Trophoblast cell (in vitro differentiated cells and primary cell): ENCODE measurements at regions not wholly inside any gene's neighbourhood (a gene's known extent, or its start where the extent isn't known, plus 50 kb on each side); places are given as distances from the start of the nearest gene placed in this dataset.

Experiments
- DNase-seq, 2 donors: peaks; one replicate each; pipeline ENCODE4 v3.0.0-alpha.2; 2016
- H2AFZ ChIP-seq: 2 replicates; pipeline ENCODE4 v1.6.1; 2013; ENCODE audit warnings: low read length, moderate library complexity, mild to moderate bottlenecking; ENCODE audit not compliant: insufficient read depth, poor library complexity
- H2AK5ac ChIP-seq: 2 replicates; pipeline ENCODE4 v1.6.1; 2013; ENCODE audit warnings: mild to moderate bottlenecking, low read length
- H2BK120ac ChIP-seq: 2 replicates; pipeline ENCODE4 v1.6.1; 2013; ENCODE audit warnings: low read length, mild to moderate bottlenecking, moderate library complexity; ENCODE audit not compliant: insufficient read depth, poor library complexity
- H2BK12ac ChIP-seq: 2 replicates; pipeline ENCODE4 v1.6.1; 2013; ENCODE audit warnings: mild to moderate bottlenecking, low read length, moderate library complexity
- H2BK5ac ChIP-seq: 2 replicates; pipeline ENCODE4 v1.6.1; 2013; ENCODE audit warnings: low read length, low read depth, moderate library complexity, mild to moderate bottlenecking; ENCODE audit not compliant: poor library complexity
- H3K14ac ChIP-seq: 2 replicates; pipeline ENCODE4 v1.6.1; 2013; ENCODE audit warnings: mild to moderate bottlenecking, low read length
- H3K18ac ChIP-seq: 2 replicates; pipeline ENCODE4 v1.6.1; 2013; ENCODE audit warnings: mild to moderate bottlenecking, low read length
- H3K23ac ChIP-seq: 2 replicates; pipeline ENCODE4 v1.6.1; 2013; ENCODE audit warnings: low read length
- H3K27ac ChIP-seq: 2 replicates; pipeline ENCODE4 v1.5.1; 2013; ENCODE audit warnings: low read depth, mild to moderate bottlenecking, inconsistent platforms, low read length, moderate library complexity
- H3K27me3 ChIP-seq: 2 replicates; pipeline ENCODE4 v1.6.1; 2013; ENCODE audit warnings: inconsistent platforms, mild to moderate bottlenecking, low read length, moderate library complexity; ENCODE audit not compliant: insufficient read depth
- H3K36me3 ChIP-seq, 2 experiments: 1 replicate in 1 of 2; 2 replicates in 1 of 2; pipeline ENCODE4 v1.6.1; 2013; ENCODE audit warnings: low read length in 2 of 2, mild to moderate bottlenecking in 2 of 2, moderate library complexity in 1 of 2; ENCODE audit not compliant: insufficient read depth in 2 of 2, control insufficient read depth in 1 of 2
- H3K4ac ChIP-seq: 2 replicates; pipeline ENCODE4 v1.6.1; 2013; ENCODE audit warnings: low read depth, mild to moderate bottlenecking, low read length, moderate library complexity
- H3K4me1 ChIP-seq, 2 experiments: 1 replicate in 1 of 2; 2 replicates in 1 of 2; pipeline ENCODE4 v1.6.1; 2013; ENCODE audit warnings: low read length in 2 of 2, mild to moderate bottlenecking in 2 of 2, moderate library complexity in 1 of 2; ENCODE audit not compliant: insufficient read depth in 2 of 2, control insufficient read depth in 1 of 2
- H3K4me2 ChIP-seq: 2 replicates; pipeline ENCODE4 v1.6.1; 2013; ENCODE audit warnings: inconsistent platforms, mild to moderate bottlenecking, low read length, moderate library complexity
- H3K4me3 ChIP-seq: 2 replicates; pipeline ENCODE4 v1.5.1; 2013; ENCODE audit warnings: mild to moderate bottlenecking, low read depth, low read length, inconsistent platforms
- H3K79me1 ChIP-seq: one replicate; pipeline ENCODE4 v1.6.1; 2013; ENCODE audit warnings: low read length
- H3K79me2 ChIP-seq: 2 replicates; pipeline ENCODE4 v1.6.1; 2013; ENCODE audit warnings: low read length, mild to moderate bottlenecking; ENCODE audit not compliant: control insufficient read depth, insufficient read depth, poor library complexity
- H3K9ac ChIP-seq: 2 replicates; pipeline ENCODE4 v1.6.1; 2013; ENCODE audit warnings: mild to moderate bottlenecking, low read length
- H3K9me3 ChIP-seq: 2 replicates; pipeline ENCODE4 v1.6.1; 2013; ENCODE audit warnings: low read depth, mild to moderate bottlenecking, control low read depth, inconsistent platforms, low read length; ENCODE audit not compliant: insufficient read depth
- H4K12ac ChIP-seq: 2 replicates; pipeline ENCODE4 v1.6.1; 2013; ENCODE audit warnings: low read depth, mild to moderate bottlenecking, low read length, moderate library complexity
- H4K8ac ChIP-seq: 2 replicates; pipeline ENCODE4 v1.6.1; 2013; ENCODE audit warnings: low read depth, mild to moderate bottlenecking, low read length, moderate library complexity
- H4K91ac ChIP-seq: one replicate; pipeline ENCODE4 v1.6.1; 2013; ENCODE audit warnings: low read depth, mild to moderate bottlenecking, low read length, moderate library complexity
- WGBS: extraction: QIAGEN DNeasy Blood & Tissue Kit; methylation state at CpG from one replicate; pipeline ENCODE4 v1.1.7; 2013; ENCODE audit warnings: missing lambda C conversion rate; ENCODE audit not compliant: insufficient read length, insufficient coverage; ENCODE audit errors: extremely low coverage; 5-methylcytosine and 5-hydroxymethylcytosine counted together

DNA sequence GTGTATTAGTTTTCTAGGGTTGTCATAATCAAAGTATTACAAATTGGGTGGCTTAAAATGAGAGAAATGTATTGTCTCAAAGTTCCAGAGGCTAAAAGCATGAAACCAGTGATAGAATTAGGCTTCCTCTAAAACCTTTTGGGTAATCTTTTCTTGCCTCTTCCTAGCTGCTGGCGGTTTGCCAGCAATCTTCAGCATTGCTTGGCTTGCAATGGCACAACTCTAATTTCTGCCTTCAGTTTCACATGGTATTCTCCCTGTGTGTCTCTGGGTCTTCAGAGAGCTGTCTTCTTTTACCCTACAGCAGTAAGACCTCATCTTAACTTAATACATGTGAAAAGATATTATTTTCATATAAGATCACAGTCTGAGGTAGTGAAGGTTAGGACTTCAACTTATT, 479.1 kb upstream of the GJE1 start:
- Histone ChIP-seq H3K4me2 (no peak overlapping the region), H3K27ac (no peak overlapping the region), H2BK120ac (no peak overlapping the region), H3K79me1 (no peaks in the 10 kb centered on the region), H3K4me3 (no peak overlapping the region), H3K9ac (no peak overlapping the region), H3K36me3 (no peaks in the 10 kb centered on the region), H2BK12ac (no peak overlapping the region), H4K91ac (no peak overlapping the region), H4K12ac (no peak overlapping the region), H3K4me1 (no peaks in the 10 kb centered on the region), H2AFZ (no peak overlapping the region), H4K8ac (no peak overlapping the region), H2BK5ac (no peak overlapping the region), H3K79me2 (no peaks in the 10 kb centered on the region), H3K14ac (no peak overlapping the region), H3K23ac (no peak overlapping the region), H3K4ac (no peak overlapping the region), H3K18ac (no peak overlapping the region), H2AK5ac (no peak overlapping the region), H3K9me3 (no peaks in the 10 kb centered on the region), H3K27me3 (no peaks in the 10 kb centered on the region)
- DNase-seq: no peak
- WGBS: no CpG with 5 or more reads among the region's 1 CpG

GRCh38 chr6:141641951-141642350, 490.8 kb upstream of the GJE1 start:
- Histone ChIP-seq H2AK5ac (no peak overlapping the region), H3K4me3 (no peak overlapping the region), H3K79me1 (no peaks in the 10 kb centered on the region), H3K36me3 (no peaks in the 10 kb centered on the region), H3K27ac (no peak overlapping the region), H4K91ac (no peak overlapping the region), H2AFZ (no peak overlapping the region), H2BK120ac (no peak overlapping the region), H3K4me2 (no peak overlapping the region), H3K23ac (no peak overlapping the region), H2BK5ac (no peak overlapping the region), H3K18ac (no peak overlapping the region), H3K79me2 (no peaks in the 10 kb centered on the region), H4K12ac (no peak overlapping the region), H3K4ac (no peak overlapping the region), H3K4me1 (no peaks in the 10 kb centered on the region), H2BK12ac (no peak overlapping the region), H4K8ac (no peak overlapping the region), H3K27me3 (no peaks in the 10 kb centered on the region), H3K9me3 (no peaks in the 10 kb centered on the region), H3K14ac (no peak overlapping the region), H3K9ac (no peak overlapping the region)
- no peak for DNase-seq
- no CpG with 5 or more reads among the region's 1 CpG for WGBS

DNA sequence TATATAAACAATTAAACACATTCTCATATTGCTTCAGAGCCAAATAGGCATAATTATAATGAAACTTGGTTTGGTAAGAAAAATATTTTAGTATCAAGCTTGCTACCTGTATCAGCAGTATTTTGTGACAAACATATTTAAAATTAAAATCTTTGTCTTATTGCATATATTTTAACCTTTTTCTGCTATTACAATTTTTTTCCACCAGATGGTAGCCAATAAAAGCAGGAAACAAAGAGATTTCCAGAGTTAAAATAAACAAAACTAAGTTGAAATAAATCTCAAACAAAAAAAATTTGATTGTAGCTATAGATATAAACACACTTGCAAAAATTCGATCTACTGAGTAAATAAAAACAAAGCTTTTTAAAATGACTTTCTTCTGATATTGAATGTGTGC, 491.3 kb upstream of the GJE1 start:
- no peaks in the 10 kb centered on the region for H3K27me3 ChIP-seq
- no peak overlapping the region for H3K27ac ChIP-seq
- H3K18ac ChIP-seq: no peak overlapping the region
- H3K36me3 ChIP-seq: no peaks in the 10 kb centered on the region
- no peaks in the 10 kb centered on the region for H3K79me2 ChIP-seq
- no peak overlapping the region for H3K14ac ChIP-seq
- no peak overlapping the region for H3K23ac ChIP-seq
- H2BK120ac ChIP-seq: no peak overlapping the region
- no peak overlapping the region for H4K8ac ChIP-seq
- H2BK12ac ChIP-seq: no peak overlapping the region
- H3K9me3 ChIP-seq: no peaks in the 10 kb centered on the region
- H3K4me3 ChIP-seq: no peak overlapping the region
- no peak overlapping the region for H3K4me2 ChIP-seq
- H4K12ac ChIP-seq: no peak overlapping the region
- no peak overlapping the region for H3K9ac ChIP-seq
- H2BK5ac ChIP-seq: no peak overlapping the region
- no peak overlapping the region for H3K4ac ChIP-seq
- no CpG with 5 or more reads among the region's 1 CpG for WGBS
- no peaks in the 10 kb centered on the region for H3K4me1 ChIP-seq
- no peak overlapping the region for H4K91ac ChIP-seq
- no peak for DNase-seq
- H2AK5ac ChIP-seq: no peak overlapping the region
- no peak overlapping the region for H2AFZ ChIP-seq
- H3K79me1 ChIP-seq: no peaks in the 10 kb centered on the region

DNA sequence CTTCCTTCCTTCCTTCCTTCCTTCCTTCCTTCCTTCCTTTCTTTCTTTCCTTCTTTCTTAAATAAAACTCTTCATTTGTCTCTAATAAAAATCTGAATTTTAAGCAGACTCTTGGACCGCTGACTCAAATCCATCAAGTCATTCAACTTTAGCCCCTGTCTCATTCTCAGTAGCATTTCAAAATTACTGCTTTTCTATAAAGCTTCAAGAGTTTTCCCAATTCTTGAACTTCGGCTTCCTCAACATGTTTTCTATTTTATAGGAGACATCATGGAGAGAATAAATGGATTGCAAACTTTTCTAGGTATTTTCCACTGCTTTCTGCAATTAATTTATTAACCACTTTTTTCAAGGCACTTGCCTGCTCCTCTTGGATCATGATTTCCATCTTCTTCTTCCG, 497.1 kb upstream of the GJE1 start:
- Histone ChIP-seq H3K36me3 (no peaks in the 10 kb centered on the region), H2BK120ac (no peak overlapping the region), H3K23ac (no peak overlapping the region), H2AK5ac (no peak overlapping the region), H4K12ac (no peak overlapping the region), H3K27ac (no peak overlapping the region), H2BK12ac (no peak overlapping the region), H3K4me2 (no peak overlapping the region), H3K4ac (no peak overlapping the region), H4K91ac (no peak overlapping the region), H3K9me3 (no peaks in the 10 kb centered on the region), H3K27me3 (no peaks in the 10 kb centered on the region), H3K79me2 (no peaks in the 10 kb centered on the region), H2AFZ (no peak overlapping the region), H3K79me1 (no peaks in the 10 kb centered on the region), H3K4me1 (no peaks in the 10 kb centered on the region), H3K4me3 (no peak overlapping the region), H2BK5ac (no peak overlapping the region), H3K14ac (no peak overlapping the region), H3K18ac (no peak overlapping the region), H4K8ac (no peak overlapping the region), H3K9ac (no peak overlapping the region)
- WGBS: no CpG with 5 or more reads among the region's 3 CpGs
- no peak for DNase-seq
